ENCODE measurements at regions not wholly inside any gene's neighbourhood (a gene's known extent, or its start where the extent isn't known, plus 50 kb on each side); places are given as distances from the start of the nearest gene placed in this dataset.

GRCh38 chr7:24233386-24233785, 50.6 kb upstream of the NPY start:
- Histone ChIP-seq H3K27ac (ENCODE audit: low read depth, low read length) (no peak overlapping the region), H3K9me2 (ENCODE audit: insufficient read depth) (0 out of 2 replicates have a peak, but pooled peaks cover 3% of the 10 kb centered on the region), H3K4me2 (ENCODE audit: low read length) (no peak overlapping the region), H3K9me3 (ENCODE audit: control insufficient read depth in 1 of 2, insufficient read depth in 1 of 2, low read depth in 1 of 2, low read length in 2 of 2) (no peaks in the 10 kb centered on the region), H3K36me3 (ENCODE audit: control insufficient read depth in 1 of 2, insufficient read depth in 2 of 2, low read length in 2 of 2) (no peaks in the 10 kb centered on the region), H3K27me3 (ENCODE audit: insufficient read depth, low read length) (peaks cover 3% of the 10 kb centered on the region; the same call in 1 of the 2 replicates), H3K79me2 (ENCODE audit: insufficient read depth, low read length) (no peaks in the 10 kb centered on the region), H3K9ac (ENCODE audit: low read length) (no peak overlapping the region), H2AFZ (ENCODE audit: low read depth, low read length, poor library complexity, severe bottlenecking) (no peak overlapping the region), H3K4me3 (replicated peaks in 1 of 2; ENCODE audit: low read depth in 1 of 2, low read length in 2 of 2) (no peak overlapping the region), H4K20me1 (ENCODE audit: insufficient read depth) (no peaks in the 10 kb centered on the region), H3K4me1 (ENCODE audit: control insufficient read depth in 1 of 2, insufficient read depth in 2 of 2, low read length in 2 of 2) (no peaks in the 10 kb centered on the region)
- POLR2A ChIA-PET, result no interaction called here
- RAD21 ChIA-PET (ENCODE audit: low non-redundant PET in 1 of 2, low total read pairs in 2 of 2, uncharacterized antibody in 2 of 2, unreplicated experiment in 2 of 2), result no interaction called here
- ATAC-seq, result no peak
- no peak for DNase-seq (ENCODE audit: low read depth, low spot score)
- CTCF ChIA-PET, result no interaction called here
- intact Hi-C loops (cut with micrococcal nuclease), result no loop called here
- no TSS peak for BruUV-seq (replicated peaks)
- TF ChIP-seq SRF (IDR thresholded peaks at IDR 0.05; ENCODE audit: low read depth) (no peak), CBX3 (IDR thresholded peaks at IDR 0.05; ENCODE audit: low read depth) (no peak), CTCF (IDR thresholded peaks at IDR 0.05 in 2 of 3, conservative IDR thresholded peaks at IDR 0.05 in 1 of 3; ENCODE audit: borderline replicate concordance in 1 of 3, insufficient read depth in 1 of 3, low read depth in 2 of 3, low read length in 2 of 3) (no peak), ZNF274 (IDR thresholded peaks at IDR 0.05; ENCODE audit: low read depth, low read length) (no peak), POLR2A (IDR thresholded peaks at IDR 0.05; ENCODE audit: borderline replicate concordance, extremely low read depth, insufficient read depth, insufficient read length) (no peak)
